ENCODE measurements at regions not wholly inside any gene's neighbourhood (a gene's known extent, or its start where the extent isn't known, plus 50 kb on each side); places are given as distances from the start of the nearest gene placed in this dataset.

DNA sequence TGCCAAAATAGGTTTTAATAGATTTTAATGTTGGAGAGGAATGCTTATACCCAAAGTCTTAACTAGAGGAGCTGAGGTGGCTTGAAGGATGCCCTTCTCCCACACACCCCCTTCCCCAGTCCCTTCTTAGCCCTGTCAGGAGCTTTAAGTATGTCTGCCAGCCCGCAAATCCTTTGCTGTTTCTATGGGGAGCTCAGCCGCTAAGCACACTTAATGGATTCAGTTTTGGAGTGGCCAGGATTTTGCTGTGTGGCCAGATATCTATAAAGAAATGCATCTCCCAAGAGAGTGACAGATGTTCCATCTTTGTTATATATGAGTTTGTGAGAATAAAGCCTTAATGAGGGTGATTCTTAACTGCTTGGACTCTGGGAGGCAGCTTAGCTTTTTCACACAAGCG lies 152.9 kb upstream of the ZNF32 start:
- Histone ChIP-seq H3K79me2 (ENCODE audit: control insufficient read depth, insufficient read depth, low read length) (no peaks in the 10 kb centered on the region), H3K27me3 (ENCODE audit: control insufficient read depth, extremely low read depth, insufficient read depth, low read length) (no peaks in the 10 kb centered on the region), H3K9ac (ENCODE audit: control insufficient read depth, extremely low read depth, insufficient read depth, low read length) (no peak overlapping the region), H3K4me2 (ENCODE audit: control insufficient read depth, extremely low read depth, insufficient read depth, low read depth, low read length) (no peak overlapping the region), H3K36me3 (ENCODE audit: control insufficient read depth in 2 of 2, extremely low read depth in 1 of 2, insufficient read depth in 2 of 2, low read length in 2 of 2) (no peaks in the 10 kb centered on the region), H3K9me1 (ENCODE audit: control insufficient read depth, extremely low read depth, insufficient read depth, low read length) (no peaks in the 10 kb centered on the region), H3K27ac (ENCODE audit: control insufficient read depth, insufficient read depth, low read length) (no peak overlapping the region), H4K20me1 (ENCODE audit: control insufficient read depth, extremely low read depth, insufficient read depth, low read length) (no peaks in the 10 kb centered on the region), H3K4me3 (ENCODE audit: control insufficient read depth in 2 of 3, extremely low read depth in 1 of 3, insufficient read depth in 2 of 3, low read depth in 1 of 3, low read length in 3 of 3) (no peak overlapping the region), H3K9me3 (ENCODE audit: control insufficient read depth, low read depth, low read length) (no peaks in the 10 kb centered on the region), H3K4me1 (ENCODE audit: control insufficient read depth, extremely low read depth, insufficient read depth, low read length) (no peaks in the 10 kb centered on the region), H2AFZ (ENCODE audit: control insufficient read depth, low read length) (no peak overlapping the region)
- dilution Hi-C loops (cut with MboI; ENCODE audit: extremely low pct_ligation_motif_present, low sequenced_read_pairs) = no loop called here
- DNase-seq (ENCODE audit: low read depth, low spot score) (no peak), FAIRE-seq (no peak)
- no peak for TF ChIP-seq EZH2 (IDR thresholded peaks at IDR 0.05; ENCODE audit: low read length)
- TF ChIP-seq, protein P1, sequence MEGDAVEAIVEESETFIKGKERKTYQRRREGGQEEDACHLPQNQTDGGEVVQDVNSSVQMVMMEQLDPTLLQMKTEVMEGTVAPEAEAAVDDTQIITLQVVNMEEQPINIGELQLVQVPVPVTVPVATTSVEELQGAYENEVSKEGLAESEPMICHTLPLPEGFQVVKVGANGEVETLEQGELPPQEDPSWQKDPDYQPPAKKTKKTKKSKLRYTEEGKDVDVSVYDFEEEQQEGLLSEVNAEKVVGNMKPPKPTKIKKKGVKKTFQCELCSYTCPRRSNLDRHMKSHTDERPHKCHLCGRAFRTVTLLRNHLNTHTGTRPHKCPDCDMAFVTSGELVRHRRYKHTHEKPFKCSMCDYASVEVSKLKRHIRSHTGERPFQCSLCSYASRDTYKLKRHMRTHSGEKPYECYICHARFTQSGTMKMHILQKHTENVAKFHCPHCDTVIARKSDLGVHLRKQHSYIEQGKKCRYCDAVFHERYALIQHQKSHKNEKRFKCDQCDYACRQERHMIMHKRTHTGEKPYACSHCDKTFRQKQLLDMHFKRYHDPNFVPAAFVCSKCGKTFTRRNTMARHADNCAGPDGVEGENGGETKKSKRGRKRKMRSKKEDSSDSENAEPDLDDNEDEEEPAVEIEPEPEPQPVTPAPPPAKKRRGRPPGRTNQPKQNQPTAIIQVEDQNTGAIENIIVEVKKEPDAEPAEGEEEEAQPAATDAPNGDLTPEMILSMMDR (optimal IDR thresholded peaks at IDR 0.05 in 1 of 3, IDR thresholded peaks at IDR 0.05 in 1 of 3, conservative IDR thresholded peaks at IDR 0.05 in 1 of 3; ENCODE audit: extremely low read depth in 1 of 3, insufficient read depth in 2 of 3, low read length in 3 of 3) = no peak

DNA sequence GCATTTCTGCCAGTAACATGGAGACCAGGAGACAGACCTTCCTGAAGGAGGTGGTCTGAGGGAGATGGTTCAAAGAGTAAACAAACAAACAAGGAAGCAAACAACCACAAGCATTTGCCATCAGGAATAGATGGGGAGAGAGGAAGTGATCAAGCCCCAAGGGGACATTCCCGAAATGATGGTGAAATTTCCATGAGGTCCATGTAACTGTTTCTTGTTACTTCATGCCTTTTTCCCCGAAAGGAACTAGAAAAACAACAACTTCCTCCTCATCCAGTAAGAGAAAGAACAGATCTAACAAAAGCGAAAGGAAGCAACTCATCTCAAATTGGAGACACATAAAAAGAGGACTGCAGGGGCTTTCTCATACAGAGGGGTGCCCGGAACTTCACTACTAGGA lies 152.5 kb upstream of the ZNF32 start:
- no peak overlapping the region for H3K4me3 ChIP-seq (ENCODE audit: control insufficient read depth in 2 of 3, extremely low read depth in 1 of 3, insufficient read depth in 2 of 3, low read depth in 1 of 3, low read length in 3 of 3)
- no peaks in the 10 kb centered on the region for H3K27me3 ChIP-seq (ENCODE audit: control insufficient read depth, extremely low read depth, insufficient read depth, low read length)
- H3K9ac ChIP-seq (ENCODE audit: control insufficient read depth, extremely low read depth, insufficient read depth, low read length) = no peak overlapping the region
- no peaks in the 10 kb centered on the region for H3K79me2 ChIP-seq (ENCODE audit: control insufficient read depth, insufficient read depth, low read length)
- no peaks in the 10 kb centered on the region for H3K9me1 ChIP-seq (ENCODE audit: control insufficient read depth, extremely low read depth, insufficient read depth, low read length)
- dilution Hi-C loops (cut with MboI; ENCODE audit: extremely low pct_ligation_motif_present, low sequenced_read_pairs) = no loop called here
- FAIRE-seq = no peak
- TF ChIP-seq, protein P1 (optimal IDR thresholded peaks at IDR 0.05 in 1 of 3, IDR thresholded peaks at IDR 0.05 in 1 of 3, conservative IDR thresholded peaks at IDR 0.05 in 1 of 3; ENCODE audit: extremely low read depth in 1 of 3, insufficient read depth in 2 of 3, low read length in 3 of 3) = no peak
- TF ChIP-seq EZH2 (IDR thresholded peaks at IDR 0.05; ENCODE audit: low read length) = no peak
- no peak overlapping the region for H2AFZ ChIP-seq (ENCODE audit: control insufficient read depth, low read length)
- H4K20me1 ChIP-seq (ENCODE audit: control insufficient read depth, extremely low read depth, insufficient read depth, low read length) = no peaks in the 10 kb centered on the region
- no peaks in the 10 kb centered on the region for H3K36me3 ChIP-seq (ENCODE audit: control insufficient read depth in 2 of 2, extremely low read depth in 1 of 2, insufficient read depth in 2 of 2, low read length in 2 of 2)
- no peak for DNase-seq (ENCODE audit: low read depth, low spot score)
- no peaks in the 10 kb centered on the region for H3K4me1 ChIP-seq (ENCODE audit: control insufficient read depth, extremely low read depth, insufficient read depth, low read length)
- H3K4me2 ChIP-seq (ENCODE audit: control insufficient read depth, extremely low read depth, insufficient read depth, low read depth, low read length) = no peak overlapping the region
- no peaks in the 10 kb centered on the region for H3K9me3 ChIP-seq (ENCODE audit: control insufficient read depth, low read depth, low read length)
- no peak overlapping the region for H3K27ac ChIP-seq (ENCODE audit: control insufficient read depth, insufficient read depth, low read length)
